AG10803 (cell line): ENCODE measurements at regions not wholly inside any gene's neighbourhood (a gene's known extent, or its start where the extent isn't known, plus 50 kb on each side); places are given as distances from the start of the nearest gene placed in this dataset.
"Not testable (repeated sequence)": the region's sequence is repeated elsewhere in the genome, so short reads cannot be mapped to it uniquely, and the experiment has no call there.

Experiments
- DNase-seq: peaks from one replicate; pipeline ENCODE4 v3.0.0; 2010; ENCODE audit warnings: low read depth
- H3K4me3 ChIP-seq: 2 replicates; pipeline ENCODE4 v1.5.1; 2011; ENCODE audit warnings: mild to moderate bottlenecking, low read length, control low read depth
- TF ChIP-seq, protein P1 (sequence below): conservative IDR thresholded peaks from 2 replicates; pipeline ENCODE4 v1.5.1; 2011; ENCODE audit warnings: mild to moderate bottlenecking, low read length, control low read depth, inconsistent platforms

DNA sequence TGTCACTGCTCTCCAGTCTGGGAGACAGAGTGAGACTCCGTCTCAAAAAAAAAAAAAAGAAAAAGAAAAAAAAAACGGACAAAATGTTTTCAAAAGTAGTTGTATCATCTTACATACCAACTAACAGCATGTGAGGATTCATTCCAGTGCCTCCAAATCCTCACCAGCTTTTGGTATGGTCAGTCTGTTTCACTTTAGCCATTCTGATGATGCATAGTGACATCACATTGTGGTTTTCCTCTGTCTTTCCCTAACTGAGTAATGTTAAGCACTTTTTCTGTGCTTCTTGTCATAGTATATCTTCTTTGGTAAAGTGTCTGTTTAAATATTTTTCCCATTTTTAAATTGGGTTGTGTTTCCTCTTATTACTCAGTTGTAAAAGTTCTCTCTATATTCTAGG, 251.4 kb upstream of the CTBP2 start:
- TF ChIP-seq, protein P1, sequence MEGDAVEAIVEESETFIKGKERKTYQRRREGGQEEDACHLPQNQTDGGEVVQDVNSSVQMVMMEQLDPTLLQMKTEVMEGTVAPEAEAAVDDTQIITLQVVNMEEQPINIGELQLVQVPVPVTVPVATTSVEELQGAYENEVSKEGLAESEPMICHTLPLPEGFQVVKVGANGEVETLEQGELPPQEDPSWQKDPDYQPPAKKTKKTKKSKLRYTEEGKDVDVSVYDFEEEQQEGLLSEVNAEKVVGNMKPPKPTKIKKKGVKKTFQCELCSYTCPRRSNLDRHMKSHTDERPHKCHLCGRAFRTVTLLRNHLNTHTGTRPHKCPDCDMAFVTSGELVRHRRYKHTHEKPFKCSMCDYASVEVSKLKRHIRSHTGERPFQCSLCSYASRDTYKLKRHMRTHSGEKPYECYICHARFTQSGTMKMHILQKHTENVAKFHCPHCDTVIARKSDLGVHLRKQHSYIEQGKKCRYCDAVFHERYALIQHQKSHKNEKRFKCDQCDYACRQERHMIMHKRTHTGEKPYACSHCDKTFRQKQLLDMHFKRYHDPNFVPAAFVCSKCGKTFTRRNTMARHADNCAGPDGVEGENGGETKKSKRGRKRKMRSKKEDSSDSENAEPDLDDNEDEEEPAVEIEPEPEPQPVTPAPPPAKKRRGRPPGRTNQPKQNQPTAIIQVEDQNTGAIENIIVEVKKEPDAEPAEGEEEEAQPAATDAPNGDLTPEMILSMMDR, result no peak
- H3K4me3 ChIP-seq, result no peak overlapping the region

DNA sequence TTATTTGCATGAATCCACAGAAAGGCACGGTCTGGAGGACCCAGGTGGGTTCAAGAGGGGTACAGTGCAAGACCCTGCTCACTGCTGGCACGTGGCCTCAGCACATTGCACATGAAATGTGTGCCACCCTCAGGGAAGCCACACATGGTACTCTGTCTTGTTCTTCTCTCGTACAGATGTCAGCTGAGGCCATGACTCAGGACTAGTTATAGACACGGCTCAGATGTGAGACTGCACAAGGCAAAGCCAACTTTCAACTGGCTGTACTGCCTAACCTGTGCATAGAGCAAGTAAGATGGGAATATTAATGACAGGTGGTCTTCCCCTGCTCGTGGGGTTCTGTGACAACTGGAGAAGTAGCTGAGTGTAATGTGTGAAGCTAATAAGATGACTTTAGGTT, 249.4 kb upstream of the CTBP2 start:
- no peak for DNase-seq
- TF ChIP-seq, protein P1, result no peak
- H3K4me3 ChIP-seq, result no peak overlapping the region

More for the DNA sequence above, 251.4 kb upstream of the CTBP2 start:
- peak; percentile 79 for DNase-seq

DNA sequence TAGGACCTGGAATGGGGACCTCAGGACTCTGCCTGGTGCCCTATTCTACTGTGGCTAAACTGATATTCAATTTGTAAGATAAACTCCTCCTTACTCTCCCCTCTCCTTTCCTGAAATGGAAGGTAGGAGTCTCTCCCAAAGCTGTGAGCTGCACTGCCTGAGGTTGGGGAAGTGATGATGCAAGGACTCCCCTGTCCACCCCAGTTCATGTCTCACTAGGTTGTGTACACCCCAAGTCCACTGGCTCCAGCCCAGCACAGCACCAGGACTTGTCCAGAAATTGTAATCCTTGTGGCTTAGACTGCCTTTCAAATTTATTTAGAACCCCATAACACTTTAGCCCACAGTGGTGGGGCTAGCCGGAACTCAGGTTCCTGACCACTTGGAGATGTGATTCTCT, 247.2 kb upstream of the CTBP2 start:
- TF ChIP-seq, protein P1, result no peak
- DNase-seq, result no peak
- no peak overlapping the region for H3K4me3 ChIP-seq

DNA sequence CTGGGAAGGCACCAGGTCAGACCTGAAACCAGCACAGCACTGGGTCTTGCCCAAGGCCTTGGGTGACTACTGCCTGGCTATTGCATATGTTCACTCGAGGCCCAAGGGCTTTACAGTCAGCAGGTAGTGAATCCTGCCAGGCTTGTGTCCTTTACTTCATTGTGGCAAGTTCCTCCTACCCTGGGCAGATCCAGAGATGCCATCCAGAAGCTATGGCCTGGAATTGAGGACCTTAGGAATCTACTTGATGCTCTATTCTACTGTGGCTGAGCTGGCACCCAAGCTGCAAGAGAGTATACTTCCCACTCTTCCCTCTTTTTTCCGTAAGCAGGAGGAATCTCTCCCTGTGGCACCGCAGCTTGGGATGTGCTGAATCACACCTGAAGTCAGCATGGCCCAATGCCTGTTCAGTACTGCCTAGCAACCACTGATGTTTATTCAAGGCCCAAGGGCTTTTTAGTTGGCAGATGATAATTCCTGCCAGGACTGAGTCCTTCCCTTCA, 246.7 kb upstream of the CTBP2 start:
- no peak overlapping the region for H3K4me3 ChIP-seq
- TF ChIP-seq, protein P1, result no peak
- DNase-seq, result peak; percentile 17

DNA sequence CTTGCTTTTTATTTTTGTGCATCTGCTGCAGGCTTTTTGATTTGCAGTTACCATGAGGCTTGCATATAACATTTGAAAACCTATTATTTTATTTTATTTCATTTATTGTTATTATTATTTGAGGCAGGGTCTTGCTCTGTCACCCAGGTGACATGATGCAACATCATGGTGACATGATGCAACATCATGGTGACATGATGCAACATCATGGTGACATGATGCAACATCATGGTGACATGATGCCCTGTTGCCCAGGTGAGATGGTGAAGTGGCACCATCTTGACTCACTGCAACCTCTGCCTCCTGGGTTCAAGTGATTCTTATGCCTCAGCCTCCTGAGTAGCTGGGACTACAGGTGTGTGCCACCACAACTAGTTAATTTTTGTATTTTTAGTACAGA, 244.5 kb upstream of the CTBP2 start:
- not testable (repeated sequence) for DNase-seq, H3K4me3 ChIP-seq

DNA sequence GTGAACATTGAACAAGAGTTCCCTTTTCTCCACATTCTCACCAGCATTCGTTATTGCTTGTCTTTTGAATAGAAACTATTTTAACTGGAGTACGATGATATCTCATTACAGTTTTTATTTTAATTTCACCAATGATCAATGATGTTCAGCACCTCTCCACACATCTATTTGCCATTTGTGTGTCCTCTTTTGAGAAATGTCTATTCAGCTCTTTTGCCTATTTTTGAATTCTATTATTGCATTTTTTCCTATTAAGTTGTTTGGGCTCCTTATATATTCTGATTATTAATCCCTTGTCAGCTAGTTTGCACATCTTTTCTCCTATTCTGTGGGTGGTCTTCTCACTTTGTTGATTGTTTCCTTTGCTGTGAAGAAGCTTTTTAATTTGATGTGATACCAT, 241.1 kb upstream of the CTBP2 start:
- TF ChIP-seq, protein P1, result no peak
- no peak for DNase-seq
- H3K4me3 ChIP-seq, result no peak overlapping the region

DNA sequence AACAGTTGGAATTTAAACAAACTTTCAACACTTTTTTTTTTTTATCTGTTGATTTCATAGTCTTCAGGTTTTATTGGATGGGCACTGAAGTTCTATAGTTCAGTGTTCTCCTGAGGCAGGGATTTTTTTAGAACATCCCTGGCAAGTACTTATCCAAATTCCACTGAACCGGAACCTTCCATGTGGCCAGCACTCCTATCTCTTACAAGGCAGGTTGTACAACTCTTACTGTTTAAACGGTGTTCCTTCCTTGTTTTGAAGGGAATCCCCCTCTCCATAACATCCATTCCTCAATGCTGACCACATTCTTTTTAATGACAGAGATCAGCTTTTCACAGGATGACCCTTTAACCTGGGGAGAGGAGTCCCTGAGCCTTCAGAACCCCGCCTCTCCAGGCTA, 238.9 kb upstream of the CTBP2 start:
- TF ChIP-seq, protein P1, result no peak
- H3K4me3 ChIP-seq, result no peak overlapping the region

DNA sequence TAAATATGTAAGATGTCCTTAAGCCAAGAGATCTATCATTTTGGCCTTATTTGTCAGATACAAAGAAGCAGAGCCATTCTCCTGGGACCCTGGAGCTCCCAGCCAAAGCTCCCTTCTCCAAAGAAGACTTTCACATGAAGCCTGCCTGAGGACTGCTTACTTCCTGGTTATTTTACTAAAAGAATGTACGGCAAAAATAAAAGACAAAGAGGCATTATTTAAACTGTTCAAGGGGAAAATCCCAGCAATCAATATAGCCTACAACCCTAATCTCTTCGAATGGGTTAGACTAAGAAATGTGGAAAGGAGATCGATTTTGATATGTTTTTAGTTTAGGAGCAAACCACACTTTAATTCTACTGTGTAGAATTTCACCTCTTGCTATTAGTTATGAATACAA, 237.9 kb upstream of the CTBP2 start:
- DNase-seq, result no peak
- TF ChIP-seq, protein P1, result no peak
- H3K4me3 ChIP-seq, result no peak overlapping the region

More for the DNA sequence above, 238.9 kb upstream of the CTBP2 start:
- DNase-seq, result no peak
